Renal cortical epithelial cell (primary cell): ENCODE measurements at regions not wholly inside any gene's neighbourhood (a gene's known extent, or its start where the extent isn't known, plus 50 kb on each side); places are given as distances from the start of the nearest gene placed in this dataset.

Experiments used
- DNase-seq: peaks from one replicate; pipeline ENCODE4 v3.0.0-alpha.2; 2011; ENCODE audit warnings: low read depth

DNA sequence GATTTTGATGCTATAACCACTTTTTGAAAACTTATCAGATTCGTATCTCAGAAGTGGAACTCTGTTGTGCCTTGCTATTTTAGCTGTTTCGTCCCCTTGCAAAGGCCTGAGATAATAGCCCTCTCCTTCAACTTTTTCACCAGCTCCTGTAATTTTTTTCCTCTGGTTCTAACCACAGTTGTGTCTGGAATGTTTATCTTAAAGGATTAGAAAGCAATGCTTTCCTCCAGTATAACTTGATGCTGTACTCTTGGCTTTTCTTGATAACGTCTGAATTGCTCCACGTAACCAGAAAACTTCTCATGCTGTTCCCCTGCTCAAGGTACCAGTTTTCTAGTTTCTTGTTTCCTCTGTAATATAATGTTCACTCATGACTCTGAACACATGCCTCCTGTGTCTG lies 209.4 kb downstream of the DTWD2 start:
- no peak for DNase-seq

DNA sequence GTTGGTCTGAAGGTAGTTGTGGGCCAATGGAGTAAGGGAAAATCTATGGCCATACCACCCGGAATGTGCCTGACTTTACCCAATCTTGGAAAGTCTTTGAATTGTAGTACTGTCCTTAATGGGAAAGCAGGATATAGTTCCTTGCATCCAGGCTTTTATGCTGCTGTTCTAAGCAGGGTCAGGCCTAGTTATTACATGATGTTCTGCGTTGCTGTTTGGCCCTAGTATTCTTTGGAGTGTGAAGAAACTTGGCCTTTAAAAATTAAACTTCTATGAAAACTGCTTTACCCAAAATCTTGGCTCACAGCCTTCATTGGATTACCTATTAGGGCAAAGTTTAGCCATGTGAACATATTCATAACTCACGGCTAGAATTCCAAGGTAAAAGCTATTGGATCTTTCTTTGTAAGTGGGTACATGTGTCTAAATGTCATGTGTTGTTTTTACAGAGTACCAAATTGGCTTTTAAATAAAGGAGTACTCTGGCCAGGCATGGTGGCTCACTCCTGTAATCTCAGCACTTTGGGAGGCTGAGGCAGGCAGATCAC lies 211.1 kb downstream of the DTWD2 start:
- peak; percentile 22 for DNase-seq

GRCh38 chr5:118776755-118777154 lies 211.6 kb downstream of the DTWD2 start:
- DNase-seq, result peak; percentile 6

- DNase-seq, result peak; percentile 9
These were observed 212.4 kb downstream of the DTWD2 start for GRCh38 chr5:118775790-118776499.

DNA sequence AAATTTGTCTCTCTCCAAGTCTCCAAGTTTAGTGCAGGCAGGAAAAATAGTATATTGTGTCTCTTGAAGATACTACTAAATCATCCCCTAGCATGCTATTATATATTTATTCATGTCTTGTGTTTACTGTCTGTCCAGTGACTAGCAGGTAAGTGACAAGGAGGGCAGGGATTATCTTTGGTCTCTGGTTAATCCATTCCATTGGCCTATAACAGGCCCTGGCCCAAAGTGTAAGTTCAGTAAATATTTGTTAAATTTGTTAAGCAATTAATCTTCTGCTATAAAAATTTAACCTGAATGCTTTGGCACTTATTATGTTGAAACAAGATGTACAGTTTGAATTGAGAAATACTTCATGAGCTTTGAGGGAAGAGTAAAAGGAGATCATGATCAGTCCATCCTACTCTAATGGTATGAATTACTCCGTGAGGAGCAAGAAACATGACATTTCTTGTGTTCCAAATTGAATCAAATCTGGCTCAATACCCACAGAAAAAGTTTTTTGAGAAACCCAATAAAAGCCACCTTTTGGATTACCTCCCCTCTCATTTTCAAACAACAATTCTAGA lies 219.7 kb downstream of the DTWD2 start:
- DNase-seq, result no peak

DNA sequence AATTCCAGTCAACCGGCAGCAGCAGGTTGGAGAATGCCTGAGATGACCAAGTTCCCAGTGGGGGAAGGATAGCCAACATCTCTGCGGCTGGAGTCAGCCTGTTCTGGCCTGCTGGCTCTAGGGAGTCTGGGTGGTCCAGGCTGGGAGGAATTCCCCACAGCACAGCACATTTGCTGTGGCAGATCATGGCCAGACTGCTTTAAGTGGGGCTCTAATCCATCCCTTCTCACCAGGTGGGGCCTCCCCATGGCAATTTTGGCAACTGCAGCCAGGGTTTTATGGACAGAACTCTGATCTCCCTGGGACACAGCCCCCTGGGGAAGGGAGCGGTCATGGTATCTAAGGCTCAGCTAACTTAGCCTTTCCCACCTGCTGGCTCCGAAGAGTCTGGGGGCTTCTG lies 226.1 kb downstream of the DTWD2 start:
- no peak for DNase-seq

DNA sequence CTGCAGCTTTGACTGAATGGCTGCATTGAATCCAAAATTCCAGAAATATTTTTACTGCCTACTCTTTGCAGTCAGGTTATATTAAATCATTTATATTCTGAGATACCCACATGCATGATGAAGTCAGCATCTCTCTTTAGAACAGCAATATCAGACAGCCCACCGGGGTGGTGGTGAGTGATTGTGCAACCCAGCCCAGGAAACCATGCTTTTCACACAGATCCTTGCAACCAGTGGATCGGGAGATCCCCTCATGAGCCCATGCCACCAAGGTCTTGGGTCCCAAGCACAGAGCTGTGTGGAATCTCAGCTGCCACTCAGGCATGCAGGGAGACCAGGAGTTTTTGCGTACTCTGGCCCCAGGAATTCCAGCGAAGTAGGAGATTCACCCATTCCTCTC lies 226.5 kb downstream of the DTWD2 start:
- DNase-seq, result no peak

GRCh38 chr5:118752969-118753368 lies 235.4 kb downstream of the DTWD2 start:
- no peak for DNase-seq

GRCh38 chr5:118736396-118736795 lies 252.0 kb downstream of the DTWD2 start:
- DNase-seq, result no peak

- no peak for DNase-seq
These were observed 255.0 kb downstream of the DTWD2 start for GRCh38 chr5:118733394-118733793.

GRCh38 chr5:118728191-118728590 lies 260.2 kb downstream of the DTWD2 start:
- no peak for DNase-seq

- no peak for DNase-seq
These were observed 261.5 kb downstream of the DTWD2 start for GRCh38 chr5:118726891-118727290.

GRCh38 chr5:118723021-118723338 lies 265.4 kb downstream of the DTWD2 start:
- DNase-seq, result no peak

- DNase-seq, result no peak
These were observed 266.0 kb downstream of the DTWD2 start for GRCh38 chr5:118722122-118723020.

GRCh38 chr5:118711727-118712126 lies 276.6 kb downstream of the DTWD2 start:
- no peak for DNase-seq

DNA sequence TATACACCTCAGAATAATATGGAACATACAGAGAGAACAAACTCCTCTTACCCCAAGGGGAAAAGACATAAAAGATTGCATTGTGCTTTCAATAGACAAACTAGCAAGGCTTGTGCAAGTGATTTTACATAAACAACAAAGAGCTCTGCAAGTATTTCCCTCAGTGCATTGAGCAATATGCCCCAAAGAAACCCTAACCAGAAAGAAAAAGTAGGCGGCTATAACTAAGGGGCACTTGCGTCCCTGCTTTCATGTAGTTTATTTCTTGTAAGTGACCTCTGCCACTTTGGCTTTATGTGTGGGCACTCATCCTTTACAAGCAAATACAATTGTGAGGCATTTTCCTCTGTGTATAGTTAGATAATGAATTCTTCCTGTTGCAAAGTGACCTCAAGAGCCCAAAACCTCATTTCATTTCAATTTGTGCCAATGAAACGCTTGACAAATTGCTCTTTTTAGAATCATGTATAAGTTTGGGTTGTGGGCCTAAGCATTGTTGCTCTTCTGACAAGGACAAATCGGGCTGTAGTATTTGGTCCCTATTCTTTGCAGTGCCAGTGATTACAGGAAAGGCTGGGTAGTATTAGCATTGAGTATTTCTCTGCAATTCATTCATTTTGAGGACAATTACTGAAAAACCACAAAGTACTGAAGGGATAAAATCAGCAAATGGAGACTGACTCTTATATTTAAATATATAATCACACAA lies 282.2 kb downstream of the DTWD2 start:
- peak; percentile 38 for DNase-seq

- no peak for DNase-seq
These were observed 285.1 kb downstream of the DTWD2 start for GRCh38 chr5:118703241-118703640.

GRCh38 chr5:118701791-118702190 lies 286.6 kb downstream of the DTWD2 start:
- DNase-seq, result no peak

GRCh38 chr5:118700510-118700909 lies 287.8 kb downstream of the DTWD2 start:
- no peak for DNase-seq

- no peak for DNase-seq
These were observed 289.6 kb downstream of the DTWD2 start for GRCh38 chr5:118698774-118699173.

DNA sequence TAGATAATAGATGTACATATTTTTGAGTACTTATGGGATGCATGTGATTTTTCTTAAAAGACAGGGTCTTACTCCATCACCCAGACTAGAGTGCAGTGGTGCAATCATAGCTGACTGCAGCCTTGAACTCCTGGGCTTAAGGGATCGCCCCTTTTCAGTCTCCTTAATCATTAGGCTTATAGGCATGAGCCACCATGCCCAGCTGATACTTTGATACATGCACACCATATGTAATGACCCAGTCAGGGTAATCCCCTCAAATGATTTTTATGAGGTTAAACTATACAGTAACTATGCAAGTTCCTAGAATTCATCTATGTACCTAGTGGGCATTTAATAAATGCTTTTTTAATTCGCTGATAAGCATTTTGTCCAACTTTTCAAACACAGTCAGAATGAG lies 292.3 kb downstream of the DTWD2 start:
- DNase-seq, result no peak

GRCh38 chr5:118692811-118693342 lies 295.5 kb downstream of the DTWD2 start:
- no peak for DNase-seq
